Liver (tissue), 3 donors: ENCODE measurements at regions not wholly inside any gene's neighbourhood (a gene's known extent, or its start where the extent isn't known, plus 50 kb on each side); places are given as distances from the start of the nearest gene placed in this dataset.

Experiments
- ATF3 ChIP-seq: IDR thresholded peaks from 2 replicates; pipeline ENCODE4 v1.6.1; 2016; ENCODE audit warnings: antibody characterized with exemption
- CTCF ChIP-seq: fragments of 150-350 bp; IDR thresholded peaks from 2 replicates; pipeline ENCODE4 v1.5.1; 2017; ENCODE audit warnings: improper control_type of control experiment, low read depth, low read length; ENCODE audit not compliant: missing input control
- EGR1 ChIP-seq, 2 donors: IDR thresholded peaks; 2 replicates each; pipeline ENCODE4 v1.6.1; 2016 to 2018; ENCODE audit warnings: antibody characterized with exemption in 2 of 2, low read depth in 2 of 2
- JUND ChIP-seq, 2 donors: IDR thresholded peaks; 2 replicates each; pipeline ENCODE4 v1.6.1; 2016; ENCODE audit warnings: antibody characterized with exemption in 2 of 2
- MAX ChIP-seq: IDR thresholded peaks from 2 replicates; pipeline ENCODE4 v1.6.1; 2016; ENCODE audit warnings: antibody characterized with exemption
- NR2F2 ChIP-seq: IDR thresholded peaks from 2 replicates; pipeline ENCODE4 v1.6.1; 2016; ENCODE audit warnings: antibody characterized with exemption
- RAD21 ChIP-seq, 2 donors: IDR thresholded peaks; 2 replicates each; pipeline ENCODE4 v1.6.1; 2016; ENCODE audit warnings: antibody characterized with exemption in 2 of 2, mild to moderate bottlenecking in 2 of 2
- REST ChIP-seq: IDR thresholded peaks from 2 replicates; pipeline ENCODE4 v1.6.1; 2016; ENCODE audit warnings: antibody characterized with exemption, mild to moderate bottlenecking
- SP1 ChIP-seq: IDR thresholded peaks from 2 replicates; pipeline ENCODE4 v1.6.1; 2018; ENCODE audit warnings: antibody characterized with exemption, mild to moderate bottlenecking
- YY1 ChIP-seq: IDR thresholded peaks from 2 replicates; pipeline ENCODE4 v1.6.1; 2016; ENCODE audit warnings: antibody characterized with exemption, mild to moderate bottlenecking
- ZBTB33 ChIP-seq: IDR thresholded peaks from 2 replicates; pipeline ENCODE4 v1.6.1; 2016; ENCODE audit warnings: antibody characterized with exemption
- donor health status: healthy.
- donor health status: healthy.

- TF ChIP-seq EGR1 (IDR thresholded peaks at IDR 0.05; ENCODE audit: low read depth in 2 of 2) = no peak
- no peak for TF ChIP-seq ATF3
- no peak for TF ChIP-seq CTCF
- TF ChIP-seq RAD21 (IDR thresholded peaks at IDR 0.05) = no peak
- TF ChIP-seq MAX = no peak
- TF ChIP-seq SP1 = no peak
- TF ChIP-seq YY1 = no peak
- TF ChIP-seq NR2F2 = no peak
- no peak for TF ChIP-seq REST
- no peak for TF ChIP-seq ZBTB33
- no peak for TF ChIP-seq JUND (IDR thresholded peaks at IDR 0.05)
Measured at GRCh38 chr20:39571171-39571570, 609.0 kb downstream of the DHX35 start.
